Stimulated activated naive CD4-positive, alpha-beta T cell treated with Interleukin-2 at 50 U/mL for 16 hours (primary cell): ENCODE measurements at regions not wholly inside any gene's neighbourhood (a gene's known extent, or its start where the extent isn't known, plus 50 kb on each side); places are given as distances from the start of the nearest gene placed in this dataset.
A peak's percentile ranks its signal among the peaks of the same experiment; 100 is the strongest.
"Not testable (repeated sequence)": the region's sequence is repeated elsewhere in the genome, so short reads cannot be mapped to it uniquely, and the experiment has no call there.

Experiments used
- DNase-seq: peaks from one replicate; lab custom pipeline; 2025; lab: John Stamatoyannopoulos, UW

GRCh38 chrX:10676235-10676957 lies 56.0 kb upstream of the MID1 start:
- DNase-seq, result no peak

GRCh38 chrX:10677490-10677889 lies 57.1 kb upstream of the MID1 start:
- DNase-seq, result no peak

GRCh38 chrX:10679387-10679786 lies 59.0 kb upstream of the MID1 start:
- no peak for DNase-seq

- DNase-seq, result no peak
Measured at GRCh38 chrX:10681167-10681566, 60.8 kb upstream of the MID1 start.

- DNase-seq, result not testable (repeated sequence)
Measured at GRCh38 chrX:10683631-10684030, 63.2 kb upstream of the MID1 start.

- no peak for DNase-seq
Measured at GRCh38 chrX:10685923-10686595, 65.7 kb upstream of the MID1 start.

GRCh38 chrX:10691751-10692150 lies 71.4 kb upstream of the MID1 start:
- not testable (repeated sequence) for DNase-seq

GRCh38 chrX:10697616-10698317 lies 77.4 kb upstream of the MID1 start:
- DNase-seq, result no peak

GRCh38 chrX:10698318-10698640 lies 77.9 kb upstream of the MID1 start:
- no peak for DNase-seq

- DNase-seq, result no peak
Measured at GRCh38 chrX:10702031-10702430, 81.6 kb upstream of the MID1 start.

GRCh38 chrX:10706342-10706741 lies 86.0 kb upstream of the MID1 start:
- not testable (repeated sequence) for DNase-seq

GRCh38 chrX:10707773-10708172 lies 87.4 kb upstream of the MID1 start:
- DNase-seq, result no peak

GRCh38 chrX:10709276-10709675 lies 88.9 kb upstream of the MID1 start:
- DNase-seq, result no peak

- no peak for DNase-seq
Measured at GRCh38 chrX:10714531-10714930, 94.1 kb upstream of the MID1 start.

GRCh38 chrX:10722851-10723250 lies 102.5 kb upstream of the MID1 start:
- peak; percentile 0 for DNase-seq

- DNase-seq, result no peak
Measured at GRCh38 chrX:10725071-10725470, 104.7 kb upstream of the MID1 start.

- no peak for DNase-seq
Measured at GRCh38 chrX:10726647-10727046, 106.3 kb upstream of the MID1 start.

GRCh38 chrX:10728806-10729389 lies 108.5 kb upstream of the MID1 start:
- DNase-seq, result no peak

GRCh38 chrX:10739426-10739825 lies 119.0 kb upstream of the MID1 start:
- DNase-seq, result no peak

- DNase-seq, result no peak
Measured at GRCh38 chrX:10741003-10741402, 120.6 kb upstream of the MID1 start.

GRCh38 chrX:10741550-10741949 lies 121.2 kb upstream of the MID1 start:
- no peak for DNase-seq

GRCh38 chrX:10743476-10743875 lies 123.1 kb upstream of the MID1 start:
- no peak for DNase-seq

- DNase-seq, result no peak
Measured at GRCh38 chrX:10744007-10744406, 123.6 kb upstream of the MID1 start.
